ENCODE measurements at regions not wholly inside any gene's neighbourhood (a gene's known extent, or its start where the extent isn't known, plus 50 kb on each side); places are given as distances from the start of the nearest gene placed in this dataset.

GRCh38 chr18:45458033-45458432, 157.2 kb upstream of the SLC14A2 start:
- TF ChIP-seq, protein P1, sequence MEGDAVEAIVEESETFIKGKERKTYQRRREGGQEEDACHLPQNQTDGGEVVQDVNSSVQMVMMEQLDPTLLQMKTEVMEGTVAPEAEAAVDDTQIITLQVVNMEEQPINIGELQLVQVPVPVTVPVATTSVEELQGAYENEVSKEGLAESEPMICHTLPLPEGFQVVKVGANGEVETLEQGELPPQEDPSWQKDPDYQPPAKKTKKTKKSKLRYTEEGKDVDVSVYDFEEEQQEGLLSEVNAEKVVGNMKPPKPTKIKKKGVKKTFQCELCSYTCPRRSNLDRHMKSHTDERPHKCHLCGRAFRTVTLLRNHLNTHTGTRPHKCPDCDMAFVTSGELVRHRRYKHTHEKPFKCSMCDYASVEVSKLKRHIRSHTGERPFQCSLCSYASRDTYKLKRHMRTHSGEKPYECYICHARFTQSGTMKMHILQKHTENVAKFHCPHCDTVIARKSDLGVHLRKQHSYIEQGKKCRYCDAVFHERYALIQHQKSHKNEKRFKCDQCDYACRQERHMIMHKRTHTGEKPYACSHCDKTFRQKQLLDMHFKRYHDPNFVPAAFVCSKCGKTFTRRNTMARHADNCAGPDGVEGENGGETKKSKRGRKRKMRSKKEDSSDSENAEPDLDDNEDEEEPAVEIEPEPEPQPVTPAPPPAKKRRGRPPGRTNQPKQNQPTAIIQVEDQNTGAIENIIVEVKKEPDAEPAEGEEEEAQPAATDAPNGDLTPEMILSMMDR (IDR thresholded peaks at IDR 0.05) = no peak
- TF ChIP-seq ZFX (IDR thresholded peaks at IDR 0.05; ENCODE audit: borderline replicate concordance) = no peak

All from 22Rv1 (cell line).